ENCODE measurements at regions not wholly inside any gene's neighbourhood (a gene's known extent, or its start where the extent isn't known, plus 50 kb on each side); places are given as distances from the start of the nearest gene placed in this dataset.

GRCh38 chr4:37745946-37746345 lies 59.8 kb upstream of the RELL1 start:
- intact Hi-C loops (cut with micrococcal nuclease; ENCODE audit: unreplicated experiment), result no loop called here
- Histone ChIP-seq H3K9me3 (ENCODE audit: low read depth, low read length, poor library complexity, severe bottlenecking) (no peaks in the 10 kb centered on the region), H3K4me1 (ENCODE audit: insufficient read depth, low read length, poor library complexity, severe bottlenecking) (peaks cover 5% of the 10 kb centered on the region), H3K27ac (ENCODE audit: low read depth, low read length, poor library complexity, severe bottlenecking) (no peak overlapping the region), H3K27me3 (replicated peaks; ENCODE audit: insufficient read depth, low read depth, low read length, poor library complexity) (peaks cover 2% of the 10 kb centered on the region), H3K36me3 (ENCODE audit: insufficient read depth, low read length, poor library complexity, severe bottlenecking) (no peaks in the 10 kb centered on the region), H3K4me3 (ENCODE audit: low read depth, low read length, poor library complexity, severe bottlenecking) (no peak overlapping the region)
- no peak for TF ChIP-seq CTCF (conservative IDR thresholded peaks at IDR 0.05; ENCODE audit: low read depth, low read length)
- TF ChIP-seq EZH2 (IDR thresholded peaks at IDR 0.05; ENCODE audit: borderline replicate concordance, low read depth, low read length, poor library complexity, severe bottlenecking), result no peak
- POLR2A ChIA-PET (ENCODE audit: low non-redundant PET), result no interaction called here
- CTCF ChIA-PET, result no interaction called here
- DNase-seq (ENCODE audit: low spot score), result no peak
- no TSS peak for BruUV-seq (replicated peaks)

- BruUV-seq (replicated peaks), result no TSS peak
- Histone ChIP-seq H3K27ac (ENCODE audit: low read depth, low read length, poor library complexity, severe bottlenecking) (no peak overlapping the region), H3K9me3 (ENCODE audit: low read depth, low read length, poor library complexity, severe bottlenecking) (no peaks in the 10 kb centered on the region), H3K4me3 (ENCODE audit: low read depth, low read length, poor library complexity, severe bottlenecking) (no peak overlapping the region), H3K4me1 (ENCODE audit: insufficient read depth, low read length, poor library complexity, severe bottlenecking) (no peaks in the 10 kb centered on the region), H3K27me3 (replicated peaks; ENCODE audit: insufficient read depth, low read depth, low read length, poor library complexity) (no peaks in the 10 kb centered on the region), H3K36me3 (ENCODE audit: insufficient read depth, low read length, poor library complexity, severe bottlenecking) (no peaks in the 10 kb centered on the region)
- intact Hi-C loops (cut with micrococcal nuclease; ENCODE audit: unreplicated experiment), result no loop called here
- DNase-seq (ENCODE audit: low spot score), result no peak
- CTCF ChIA-PET, result interaction anchor here (0.6 kb wide), 1 partner anchor 80 kb away, joined by 3 read pairs; no protein-coding TSS in a partner anchor
- POLR2A ChIA-PET (ENCODE audit: low non-redundant PET), result no interaction called here
- no peak for TF ChIP-seq CTCF (conservative IDR thresholded peaks at IDR 0.05; ENCODE audit: low read depth, low read length)
- TF ChIP-seq EZH2 (IDR thresholded peaks at IDR 0.05; ENCODE audit: borderline replicate concordance, low read depth, low read length, poor library complexity, severe bottlenecking), result no peak
These were observed 56.0 kb upstream of the RELL1 start for GRCh38 chr4:37742149-37742548.

- ChIA-PET POLR2A (ENCODE audit: low non-redundant PET) (no interaction called here), CTCF (no interaction called here)
- Histone ChIP-seq H3K27me3 (replicated peaks; ENCODE audit: insufficient read depth, low read depth, low read length, poor library complexity) (no peaks in the 10 kb centered on the region), H3K27ac (ENCODE audit: low read depth, low read length, poor library complexity, severe bottlenecking) (no peak overlapping the region), H3K4me3 (ENCODE audit: low read depth, low read length, poor library complexity, severe bottlenecking) (no peak overlapping the region), H3K9me3 (ENCODE audit: low read depth, low read length, poor library complexity, severe bottlenecking) (no peaks in the 10 kb centered on the region), H3K4me1 (ENCODE audit: insufficient read depth, low read length, poor library complexity, severe bottlenecking) (no peaks in the 10 kb centered on the region), H3K36me3 (ENCODE audit: insufficient read depth, low read length, poor library complexity, severe bottlenecking) (no peaks in the 10 kb centered on the region)
- intact Hi-C loops (cut with micrococcal nuclease; ENCODE audit: unreplicated experiment), result no loop called here
- no TSS peak for BruUV-seq (replicated peaks)
- TF ChIP-seq EZH2 (IDR thresholded peaks at IDR 0.05; ENCODE audit: borderline replicate concordance, low read depth, low read length, poor library complexity, severe bottlenecking), result no peak
- no peak for TF ChIP-seq CTCF (conservative IDR thresholded peaks at IDR 0.05; ENCODE audit: low read depth, low read length)
- DNase-seq (ENCODE audit: low spot score), result no peak
These were observed 55.4 kb upstream of the RELL1 start for GRCh38 chr4:37741564-37741963.
